NCI-H2029 treated with DMSO at 0.1 percent for 48 hours (cell line): ENCODE measurements at regions not wholly inside any gene's neighbourhood (a gene's known extent, or its start where the extent isn't known, plus 50 kb on each side); places are given as distances from the start of the nearest gene placed in this dataset.
"Not testable (repeated sequence)": the region's sequence is repeated elsewhere in the genome, so short reads cannot be mapped to it uniquely, and the experiment has no call there.

Experiments
- DNase-seq: peaks from one replicate; lab custom pipeline; 2025; lab: John Stamatoyannopoulos, UW

DNA sequence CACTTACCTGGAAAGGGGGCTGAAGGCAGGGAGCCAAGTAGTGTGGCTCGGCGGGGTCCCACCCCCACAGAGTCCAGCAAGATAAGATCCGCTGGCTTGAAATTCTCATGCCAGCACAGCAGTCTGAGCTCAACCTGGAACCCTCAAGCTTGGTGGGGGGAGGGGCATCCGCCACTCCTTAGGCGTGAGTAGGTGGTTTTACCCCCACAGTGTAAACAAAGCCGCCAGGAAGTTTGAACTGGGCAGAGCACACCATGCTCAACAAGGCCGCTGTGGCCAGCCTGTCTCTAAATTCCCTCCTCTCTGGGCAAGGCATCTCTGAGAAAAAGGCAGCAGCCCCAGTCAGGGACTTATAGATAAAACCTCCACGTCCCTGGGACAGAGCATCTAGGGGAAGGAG is 156.3 kb downstream of the KBTBD8 start:
- DNase-seq = no peak

DNA sequence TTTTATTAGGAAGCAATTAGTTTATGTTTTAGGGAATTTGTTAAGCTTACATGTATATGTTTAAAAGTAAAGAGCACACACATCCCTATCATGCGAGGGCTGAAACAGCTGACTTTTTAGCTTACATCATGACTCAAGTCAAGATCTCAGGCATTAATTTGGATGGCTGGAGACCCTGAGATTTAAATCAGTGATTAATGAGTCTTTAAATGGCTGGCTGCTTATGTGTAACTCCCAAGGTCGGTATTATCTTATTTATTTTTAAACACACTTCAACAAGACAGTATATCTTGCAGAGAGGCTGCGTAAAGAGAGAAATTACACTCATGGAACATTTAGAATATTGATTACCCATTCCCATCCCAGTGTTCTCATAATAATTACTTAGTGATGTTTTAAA is 169.4 kb downstream of the KBTBD8 start:
- no peak for DNase-seq

DNA sequence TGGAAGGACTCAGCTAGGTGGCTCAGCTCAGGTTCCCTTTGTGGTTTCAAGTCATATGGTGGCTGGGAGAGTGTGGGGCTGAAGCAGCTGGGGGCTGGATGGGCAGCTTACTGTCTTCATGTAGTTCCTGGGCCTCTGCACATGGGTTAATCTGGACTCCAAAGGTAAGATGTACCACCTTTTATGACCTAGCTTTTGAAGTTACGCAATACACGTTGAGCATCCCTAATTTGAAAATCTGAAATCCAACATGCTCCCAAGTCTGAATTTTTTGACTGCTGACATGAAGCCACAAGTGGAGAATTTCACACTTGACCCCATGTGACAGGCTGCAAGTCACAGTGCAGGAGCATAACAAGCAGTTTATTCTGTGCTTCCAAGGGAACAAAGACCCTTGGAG is 173.7 kb downstream of the KBTBD8 start:
- DNase-seq = no peak

DNA sequence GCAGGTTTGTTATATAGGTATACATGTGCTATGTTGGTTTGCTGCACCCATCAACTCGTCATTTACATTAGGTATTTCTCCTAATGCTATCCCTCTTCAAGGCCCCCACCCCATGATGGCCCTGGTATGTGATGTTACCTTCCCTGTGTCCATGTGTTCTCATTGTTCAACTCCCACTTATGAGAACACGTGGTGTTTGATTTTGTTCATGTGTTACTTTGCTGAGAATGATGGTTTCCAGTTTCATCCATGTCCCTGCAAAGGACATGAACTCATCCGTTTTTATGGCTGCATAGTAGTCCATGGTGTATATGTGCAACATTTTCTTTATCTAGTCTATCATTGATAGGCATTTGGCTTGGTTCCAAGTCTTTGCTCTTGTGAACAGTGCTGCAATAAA is 175.0 kb downstream of the KBTBD8 start:
- not testable (repeated sequence) for DNase-seq

DNA sequence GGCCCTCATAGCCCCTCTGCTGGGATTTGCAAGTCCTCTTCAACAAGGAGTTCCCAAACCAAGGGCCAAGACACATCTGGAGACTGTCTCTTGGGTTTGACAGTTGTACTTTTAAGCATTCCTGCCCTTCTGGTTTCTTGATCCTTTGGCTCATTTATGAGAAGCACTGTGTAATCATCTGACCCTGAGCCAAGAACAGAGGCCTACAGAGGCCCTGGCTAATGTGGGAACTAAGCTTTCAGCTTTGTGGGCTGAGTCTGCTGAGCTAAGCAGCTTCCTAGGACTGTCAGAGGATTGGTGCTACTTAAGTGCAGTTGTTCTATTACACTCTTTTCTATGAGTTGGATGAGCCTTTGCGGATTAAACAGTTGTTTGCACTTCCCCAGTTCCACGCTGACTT is 178.3 kb downstream of the KBTBD8 start:
- no peak for DNase-seq

DNA sequence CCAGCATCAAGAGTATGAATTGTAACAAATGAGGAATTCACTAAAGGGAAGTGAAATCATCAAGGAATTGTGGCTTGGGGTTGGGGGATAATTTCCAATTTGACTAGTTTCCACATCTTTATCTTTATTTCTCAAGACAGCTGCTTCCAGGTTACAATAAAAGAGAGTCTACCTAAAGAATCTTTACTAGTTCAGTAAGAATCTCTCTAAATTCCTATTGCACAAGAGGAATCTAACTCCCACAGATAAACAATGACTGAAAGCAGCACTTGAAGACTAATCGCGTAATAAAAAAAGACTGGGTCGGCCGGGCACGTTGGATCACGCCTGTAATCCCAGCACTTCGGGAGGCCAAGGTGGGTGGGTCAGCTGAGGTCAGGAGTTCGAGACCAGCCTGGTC is 194.4 kb downstream of the KBTBD8 start:
- DNase-seq = no peak

DNA sequence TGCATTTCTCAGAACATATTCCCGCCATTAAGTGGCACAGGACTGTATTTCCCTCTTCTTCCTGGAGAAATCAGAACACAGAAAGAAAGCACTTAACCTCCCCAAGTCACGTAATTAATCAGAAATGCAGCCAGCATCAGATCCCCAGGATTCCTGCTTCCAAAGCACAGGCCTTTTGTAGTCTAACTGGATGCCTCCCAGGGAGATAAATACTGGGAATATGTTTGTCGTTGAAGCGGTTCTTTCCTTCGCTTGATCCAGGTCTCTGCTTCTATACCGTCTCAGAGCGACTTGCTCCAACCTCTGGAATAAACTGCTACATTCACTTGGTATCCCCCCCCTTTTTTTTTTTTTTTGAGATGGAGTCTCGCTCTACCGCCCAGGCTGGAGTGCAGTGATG is 198.6 kb downstream of the KBTBD8 start:
- DNase-seq = no peak

DNA sequence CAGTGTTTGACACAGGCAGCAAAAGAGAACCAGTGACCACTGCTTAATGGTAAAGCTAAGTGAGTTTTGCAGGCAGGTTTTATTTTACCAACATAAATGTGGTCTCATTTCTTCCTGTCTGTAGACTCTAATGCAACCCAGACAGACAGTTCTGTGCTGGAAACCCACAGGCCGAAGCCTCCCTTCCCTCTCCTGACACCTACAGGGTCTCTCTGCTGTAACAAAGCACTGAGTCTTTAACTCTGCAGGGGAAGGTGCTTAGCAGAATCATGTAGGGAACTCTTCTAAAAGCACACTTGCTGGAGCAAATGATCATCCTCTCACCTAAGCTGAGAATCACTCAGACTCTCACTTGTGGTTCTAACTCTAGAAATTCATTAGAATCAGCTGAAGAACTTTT is 200.3 kb downstream of the KBTBD8 start:
- no peak for DNase-seq

DNA sequence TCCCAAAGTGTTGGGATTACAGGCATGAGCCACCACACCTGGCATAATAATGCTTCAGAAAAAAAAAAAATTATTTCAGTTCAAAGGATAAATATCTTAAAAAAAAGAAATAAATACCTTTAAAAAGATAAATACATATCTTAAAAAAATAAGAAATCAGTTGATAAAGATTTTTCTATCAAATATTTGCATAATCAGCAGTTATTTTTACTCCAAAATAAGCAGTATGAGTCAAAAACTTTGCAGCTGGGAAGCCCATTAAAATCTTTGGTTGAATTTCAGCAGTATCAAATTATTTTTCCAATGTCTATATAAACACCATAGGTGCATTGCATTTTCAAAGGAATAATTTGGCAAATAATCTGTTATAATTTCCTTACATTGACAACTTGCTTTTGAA is 202.5 kb downstream of the KBTBD8 start:
- no peak for DNase-seq

DNA sequence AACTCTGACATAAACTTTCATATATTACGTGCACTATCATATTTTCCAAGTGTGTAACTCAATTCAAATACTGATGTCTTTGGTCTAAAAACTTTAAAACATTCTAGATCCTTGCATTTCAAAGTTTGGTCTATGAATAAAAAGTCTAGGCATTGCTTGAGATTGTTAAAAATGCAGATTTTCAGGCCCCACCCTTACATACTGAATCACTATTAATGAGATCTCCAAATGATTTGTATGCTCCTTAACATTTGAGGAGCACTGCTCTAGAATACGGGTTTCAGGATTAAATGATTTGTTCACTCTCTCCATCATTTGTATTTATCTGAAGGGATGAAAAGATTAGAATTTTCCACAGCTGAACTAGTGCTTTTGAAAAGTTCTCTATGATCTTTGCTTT is 202.9 kb downstream of the KBTBD8 start:
- no peak for DNase-seq

DNA sequence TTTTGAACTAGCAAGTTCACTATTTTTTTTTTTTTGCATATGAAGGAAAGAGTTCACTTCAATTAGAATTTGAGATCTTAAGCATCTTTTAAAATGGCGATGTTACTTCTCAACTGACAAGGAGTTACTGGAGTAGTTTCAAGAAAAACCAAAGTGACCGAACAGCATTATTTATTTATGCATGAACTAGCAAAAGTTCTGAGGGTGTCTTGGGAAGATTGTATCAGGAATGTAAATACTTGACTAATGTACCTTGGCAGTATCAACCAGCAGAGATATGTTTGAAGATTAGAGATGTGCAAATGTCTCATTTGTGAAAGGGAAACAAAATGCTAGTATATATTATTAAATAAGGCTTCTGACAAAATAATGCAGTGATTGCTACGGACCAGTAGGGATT is 203.9 kb downstream of the KBTBD8 start:
- no peak for DNase-seq

DNA sequence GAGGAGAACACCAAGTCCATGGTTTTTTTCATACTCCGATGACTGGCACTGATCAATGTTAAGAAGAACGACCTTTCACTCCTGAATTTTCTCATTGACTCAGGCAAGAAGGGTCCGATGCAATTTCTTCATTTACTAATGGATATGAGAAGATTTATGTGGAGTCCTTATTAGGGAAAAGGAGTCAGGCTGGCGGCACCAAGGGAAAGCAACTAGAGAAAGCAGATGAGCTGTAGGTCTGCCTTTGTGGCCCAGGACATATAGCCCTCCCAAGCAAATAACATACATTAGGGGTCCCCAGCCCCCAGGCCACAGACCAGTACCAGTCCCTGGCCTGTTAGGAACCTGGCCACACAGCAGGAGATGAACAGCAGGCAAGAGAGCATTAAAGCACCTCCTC is 206.8 kb downstream of the KBTBD8 start:
- DNase-seq = no peak

DNA sequence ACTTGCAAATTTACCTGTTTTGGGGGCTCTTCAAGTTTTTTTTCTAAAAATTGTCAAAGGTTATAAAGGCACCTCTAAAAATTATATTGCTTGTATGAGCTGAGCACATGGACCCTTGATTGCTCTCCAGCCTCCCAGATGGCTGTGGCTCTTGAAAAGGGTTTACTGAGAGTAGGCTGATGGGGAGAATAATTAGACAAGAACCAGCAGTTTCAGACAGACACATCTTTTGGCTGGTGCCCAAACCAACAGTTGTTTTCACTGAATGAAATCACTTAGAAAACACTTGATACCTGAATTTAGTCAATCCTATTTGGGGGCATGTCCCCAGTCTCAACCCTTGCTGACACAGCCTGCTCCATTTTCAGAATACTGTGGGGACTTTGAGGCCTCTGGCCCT is 217.6 kb downstream of the KBTBD8 start:
- no peak for DNase-seq

DNA sequence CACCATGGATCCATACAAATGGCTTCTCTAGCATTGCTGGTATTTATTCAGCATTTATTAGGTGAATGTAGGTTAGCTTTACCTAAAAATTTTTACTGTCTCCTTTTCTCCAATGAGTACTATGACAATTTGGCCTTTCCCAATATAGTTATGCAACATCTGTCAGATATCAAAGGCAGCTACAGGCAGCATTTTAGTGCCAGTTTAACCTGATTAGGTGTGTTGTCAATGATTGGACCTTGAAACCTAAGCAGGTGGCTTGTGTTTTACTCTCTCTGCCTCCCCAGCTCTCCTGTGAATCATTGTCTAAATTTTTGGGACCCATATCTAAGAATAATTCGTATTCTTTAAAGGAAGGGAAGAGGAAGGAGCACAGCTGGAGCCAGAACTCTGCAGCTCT is 228.9 kb downstream of the KBTBD8 start:
- DNase-seq = no peak

DNA sequence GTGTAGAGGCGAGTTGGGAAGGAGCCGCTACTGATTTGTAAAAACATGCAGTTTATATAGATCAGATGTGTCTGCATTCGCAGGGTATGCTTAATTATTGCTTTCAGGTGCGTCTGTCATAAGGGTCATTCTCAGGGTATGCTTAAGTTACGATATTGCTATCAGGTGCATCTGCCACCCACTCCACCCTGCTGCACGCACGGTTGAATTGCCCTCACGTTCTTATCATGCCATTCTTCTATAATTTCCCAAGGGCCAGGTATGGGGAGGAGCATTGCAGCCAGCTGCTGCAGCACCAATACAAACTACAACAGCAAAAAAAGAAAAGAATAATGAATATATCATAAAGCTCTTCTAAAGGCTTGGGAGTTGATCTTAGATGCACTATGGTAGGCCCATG is 230.0 kb downstream of the KBTBD8 start:
- no peak for DNase-seq

DNA sequence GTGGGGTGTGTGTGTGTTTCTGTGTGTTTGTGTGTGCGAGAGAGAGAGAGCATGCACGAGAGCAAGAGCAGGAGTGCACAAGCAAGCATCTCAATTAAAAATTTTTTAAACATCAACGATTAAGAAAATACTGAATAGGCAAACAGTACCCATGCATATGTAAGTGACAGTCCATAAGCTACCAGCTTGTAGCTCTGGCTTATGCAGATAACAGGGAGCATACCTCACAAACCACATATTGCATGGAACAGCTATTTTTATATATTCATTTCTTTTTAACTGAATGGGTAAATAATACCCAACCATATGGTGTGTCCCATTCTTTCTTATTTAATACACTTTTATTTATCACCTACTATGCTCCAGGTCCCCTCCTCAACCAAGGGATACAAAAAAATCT is 234.5 kb downstream of the KBTBD8 start:
- DNase-seq = no peak

DNA sequence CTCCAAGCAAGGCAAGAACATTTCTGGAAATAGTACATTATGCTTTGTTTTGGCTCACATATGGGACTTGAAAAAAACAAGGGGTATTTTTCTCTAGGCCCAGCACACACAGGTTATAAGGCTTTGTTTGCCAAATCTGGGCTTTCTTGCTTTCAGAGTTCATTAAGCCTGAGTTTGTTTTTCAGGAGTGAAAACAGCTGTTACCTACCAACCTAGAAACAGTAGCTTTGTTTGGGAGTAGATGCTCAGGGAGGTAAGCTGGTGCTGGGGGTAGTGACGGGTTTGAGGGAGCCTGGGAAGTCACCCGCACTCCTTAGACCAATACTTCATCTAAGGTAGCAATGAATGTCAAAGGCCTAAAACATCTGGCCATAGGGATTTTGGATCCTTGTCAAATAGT is 241.2 kb downstream of the KBTBD8 start:
- no peak for DNase-seq

DNA sequence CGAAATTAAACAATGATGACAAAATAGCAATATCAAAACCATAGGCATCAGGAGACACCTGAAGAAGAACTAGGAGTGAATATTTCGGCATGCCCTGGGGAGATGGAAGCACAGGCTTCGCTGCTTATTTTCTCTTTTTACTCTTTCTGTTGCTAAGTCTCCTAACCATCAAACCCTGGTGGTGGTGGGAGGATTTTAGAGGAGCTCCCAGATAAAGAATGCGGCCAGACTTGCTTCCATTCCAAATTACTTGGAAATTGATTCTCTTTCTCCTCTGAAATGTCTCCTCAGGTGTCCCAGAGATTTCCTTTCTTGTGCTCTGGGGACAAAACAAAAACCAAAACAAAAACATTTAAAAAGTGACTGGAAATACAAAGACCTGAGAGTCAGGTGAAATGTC is 243.0 kb downstream of the KBTBD8 start:
- DNase-seq = no peak

DNA sequence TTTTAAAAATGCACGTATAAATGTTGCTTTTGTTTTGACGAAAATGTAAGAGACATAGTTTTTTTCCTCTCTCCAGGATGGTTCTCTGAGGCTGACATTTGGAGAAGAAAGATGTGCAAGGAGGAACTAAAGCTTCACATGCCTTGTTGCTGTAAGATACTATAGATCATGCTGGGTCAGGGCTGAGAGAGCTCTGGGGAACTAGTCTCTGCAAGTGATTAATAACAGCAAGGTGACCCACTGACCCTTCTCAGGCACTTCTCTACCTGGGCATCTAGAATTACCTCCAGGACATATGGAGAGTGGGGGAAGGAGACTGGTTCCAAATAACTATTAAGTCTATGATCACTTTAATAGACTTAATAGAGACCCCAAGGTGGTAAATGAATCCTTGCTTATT is 246.0 kb downstream of the KBTBD8 start:
- DNase-seq = no peak

DNA sequence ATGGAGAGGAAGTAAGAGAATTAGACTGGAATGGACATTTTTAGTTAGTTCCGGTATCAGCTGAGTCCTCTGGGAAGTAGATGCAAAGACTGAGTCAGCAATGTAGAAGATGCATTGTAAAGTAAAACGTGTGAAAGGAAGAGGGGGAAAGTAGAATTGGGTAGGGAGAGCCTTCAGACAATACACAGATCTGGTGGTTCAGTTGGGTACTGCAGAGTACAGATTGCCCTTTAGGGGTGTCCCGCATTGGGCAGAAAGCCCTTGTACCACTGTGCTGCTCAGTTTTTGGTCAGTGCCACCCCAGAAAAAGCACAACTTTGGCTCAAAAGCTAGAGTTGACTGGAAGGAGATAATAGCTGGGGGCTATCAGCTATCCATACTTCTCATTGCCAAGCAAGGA is 247.4 kb downstream of the KBTBD8 start:
- DNase-seq = no peak

DNA sequence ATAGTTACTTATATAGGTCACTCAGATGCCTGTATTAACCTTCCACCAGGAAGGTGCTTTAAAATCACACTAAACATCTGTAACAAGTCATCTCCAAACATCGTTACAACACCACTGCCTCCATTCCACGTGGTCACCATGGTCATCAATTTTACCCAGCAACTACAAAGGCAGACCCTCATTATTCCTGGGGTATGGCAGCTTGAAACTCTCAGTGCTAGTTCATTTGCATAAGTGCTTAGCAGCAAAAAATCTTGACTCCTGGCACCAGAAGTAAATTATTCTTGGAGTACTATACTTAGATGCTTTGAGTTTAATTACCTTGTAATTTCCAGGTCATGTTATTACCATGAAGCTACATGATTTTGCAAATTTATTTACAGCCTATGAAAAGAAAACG is 250.6 kb downstream of the KBTBD8 start:
- no peak for DNase-seq

DNA sequence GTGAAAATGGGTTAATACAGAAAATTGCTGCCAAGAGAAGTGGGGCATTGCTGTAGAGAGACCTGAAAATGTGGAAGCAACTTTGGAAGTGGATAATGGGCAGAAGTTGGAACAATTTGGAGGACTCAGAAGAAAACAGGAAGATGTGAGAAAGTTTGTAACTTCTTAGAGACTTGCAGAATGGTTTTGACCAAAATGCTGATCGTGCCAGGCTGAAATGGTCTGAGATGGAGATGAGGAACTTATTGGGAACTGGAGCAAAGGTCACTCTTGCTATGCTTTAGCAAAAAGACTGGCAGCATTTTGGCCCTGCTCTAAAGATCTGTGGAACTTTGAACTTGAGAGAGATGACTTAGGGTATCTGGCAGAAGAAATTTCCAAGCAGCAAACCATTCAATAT is 254.8 kb downstream of the KBTBD8 start:
- not testable (repeated sequence) for DNase-seq

DNA sequence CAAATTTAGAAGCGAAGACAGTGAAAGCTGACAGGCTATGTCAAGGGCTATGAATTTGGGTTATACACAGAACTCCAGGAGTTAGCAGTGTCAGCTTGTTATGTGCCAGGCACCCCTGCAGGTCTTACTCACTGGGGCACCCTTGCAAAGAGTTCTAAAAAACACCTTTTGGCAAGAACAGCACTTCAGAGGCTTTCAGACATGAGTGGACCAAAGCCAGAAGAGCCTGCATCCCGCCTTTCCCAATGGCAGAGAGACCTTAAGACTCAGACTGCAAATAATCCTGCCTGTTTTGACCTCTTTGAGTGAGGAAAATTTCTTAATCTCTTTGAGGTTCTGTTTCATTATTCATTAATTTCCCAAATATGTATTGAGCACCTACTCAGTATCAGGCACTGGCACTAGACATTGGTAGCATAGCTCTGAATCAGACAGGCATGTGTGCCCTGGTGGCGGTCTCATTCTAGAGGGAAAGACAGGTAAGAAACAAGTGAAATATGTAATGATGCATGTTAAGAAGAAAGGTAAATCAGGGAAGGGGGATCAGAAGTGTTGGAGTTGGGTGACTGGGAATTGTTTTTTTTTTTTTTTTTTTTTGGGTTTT is 280.0 kb downstream of the KBTBD8 start:
- no peak for DNase-seq

DNA sequence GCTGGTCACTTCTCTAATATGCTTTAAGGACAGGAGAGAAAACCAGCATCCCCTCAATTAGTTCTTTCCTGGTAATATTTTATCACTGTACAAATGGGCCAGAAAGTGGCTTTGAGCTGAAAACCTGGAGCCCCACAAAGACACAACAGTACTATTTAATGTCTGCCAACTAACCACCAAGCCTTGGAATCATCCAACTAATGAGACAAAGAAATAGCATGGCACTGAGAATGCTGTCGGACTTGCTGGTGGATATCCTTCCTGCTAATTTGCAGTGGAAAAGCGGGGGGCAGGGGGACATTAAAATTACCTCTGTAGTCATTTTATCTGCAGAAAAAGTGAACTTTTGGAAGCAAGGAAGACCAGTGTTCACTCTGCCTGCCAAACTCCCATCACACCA is 288.5 kb downstream of the KBTBD8 start:
- no peak for DNase-seq
